ENCODE measurements at regions not wholly inside any gene's neighbourhood (a gene's known extent, or its start where the extent isn't known, plus 50 kb on each side); places are given as distances from the start of the nearest gene placed in this dataset.

- Histone ChIP-seq H3K4me1 (ENCODE audit: control insufficient read depth, insufficient read depth, low read length) (no peaks in the 10 kb centered on the region), H3K36me3 (ENCODE audit: control insufficient read depth, insufficient read depth, low read length) (no peaks in the 10 kb centered on the region), H3K4me3 (ENCODE audit: low read depth in 2 of 2, low read length in 2 of 2) (no peak overlapping the region), H3K27ac (ENCODE audit: low read length) (no peak overlapping the region), H3K9me3 (ENCODE audit: control insufficient read depth, insufficient read depth, low read depth, low read length) (no peaks in the 10 kb centered on the region), H3K27me3 (ENCODE audit: control insufficient read depth, insufficient read depth, low read length) (no peaks in the 10 kb centered on the region)
- in situ Hi-C loops (cut with HindIII; ENCODE audit: low pct_unique_long_range_greater_than_20kb, low sequenced_read_pairs) (no loop called here), intact Hi-C loops (cut with micrococcal nuclease; ENCODE audit: unreplicated experiment) (no loop called here)
- ChIA-PET CTCF (no interaction called here), POLR2A (no interaction called here)
- TF ChIP-seq SIN3A (IDR thresholded peaks at IDR 0.05; ENCODE audit: borderline replicate concordance, insufficient read depth, low read depth, low read length) = no peak
- TF ChIP-seq REST (IDR thresholded peaks at IDR 0.05; ENCODE audit: insufficient read depth in 1 of 2, low read depth in 2 of 2, low read length in 1 of 2) = no peak
- TF ChIP-seq TCF7L2 (IDR thresholded peaks at IDR 0.05; ENCODE audit: low read depth, low read length) = no peak
- no peak for TF ChIP-seq POLR2AphosphoS5 (IDR thresholded peaks at IDR 0.05; ENCODE audit: low read depth, low read length)
- TF ChIP-seq CTCF (IDR thresholded peaks at IDR 0.05) = no peak
- no peak for DNase-seq (ENCODE audit: low read depth, low spot score)
- no TSS peak for BruUV-seq (replicated peaks)
- no peak for ATAC-seq
These were observed 176.2 kb upstream of the LNX1 start for GRCh38 chr4:53767482-53767881.

GRCh38 chr4:53764761-53765490 is 173.6 kb upstream of the LNX1 start:
- intact Hi-C loops (cut with micrococcal nuclease; ENCODE audit: unreplicated experiment) (no loop called here), in situ Hi-C loops (cut with HindIII; ENCODE audit: low pct_unique_long_range_greater_than_20kb, low sequenced_read_pairs) (no loop called here)
- Histone ChIP-seq H3K4me1 (ENCODE audit: control insufficient read depth, insufficient read depth, low read length) (no peaks in the 10 kb centered on the region), H3K36me3 (ENCODE audit: control insufficient read depth, insufficient read depth, low read length) (no peaks in the 10 kb centered on the region), H3K27me3 (ENCODE audit: control insufficient read depth, insufficient read depth, low read length) (no peaks in the 10 kb centered on the region), H3K27ac (ENCODE audit: low read length) (no peak overlapping the region), H3K9me3 (ENCODE audit: control insufficient read depth, insufficient read depth, low read depth, low read length) (no peaks in the 10 kb centered on the region), H3K4me3 (ENCODE audit: low read depth in 2 of 2, low read length in 2 of 2) (no peak overlapping the region)
- ChIA-PET CTCF (no interaction called here), POLR2A (no interaction called here)
- no peak for ATAC-seq
- no peak for DNase-seq (ENCODE audit: low read depth, low spot score)
- no peak for TF ChIP-seq REST (IDR thresholded peaks at IDR 0.05; ENCODE audit: insufficient read depth in 1 of 2, low read depth in 2 of 2, low read length in 1 of 2)
- no peak for TF ChIP-seq CTCF (IDR thresholded peaks at IDR 0.05)
- TF ChIP-seq SIN3A (IDR thresholded peaks at IDR 0.05; ENCODE audit: borderline replicate concordance, insufficient read depth, low read depth, low read length) = no peak
- TF ChIP-seq POLR2AphosphoS5 (IDR thresholded peaks at IDR 0.05; ENCODE audit: low read depth, low read length) = no peak
- no peak for TF ChIP-seq TCF7L2 (IDR thresholded peaks at IDR 0.05; ENCODE audit: low read depth, low read length)
- no TSS peak for BruUV-seq (replicated peaks)

Data from Panc1 (cell line).